ENCODE measurements at regions not wholly inside any gene's neighbourhood (a gene's known extent, or its start where the extent isn't known, plus 50 kb on each side); places are given as distances from the start of the nearest gene placed in this dataset.

- TF ChIP-seq EZH2 (IDR thresholded peaks at IDR 0.05; ENCODE audit: borderline replicate concordance, insufficient read depth, low read length, poor library complexity, severe bottlenecking): no peak
- no peak for TF ChIP-seq CTCF (IDR thresholded peaks at IDR 0.05; ENCODE audit: poor library complexity, severe bottlenecking)
Measured at GRCh38 chr12:90238663-90239271, 530.1 kb upstream of the ATP2B1 start.

Measured in neural cell (in vitro differentiated cells).